Astrocyte of the cerebellum (primary cell): ENCODE measurements at regions not wholly inside any gene's neighbourhood (a gene's known extent, or its start where the extent isn't known, plus 50 kb on each side); places are given as distances from the start of the nearest gene placed in this dataset.
A peak's percentile ranks its signal among the peaks of the same experiment; 100 is the strongest.

Source experiments
- DNase-seq: peaks from one replicate; pipeline ENCODE4 v3.0.0-alpha.2; 2011; ENCODE audit warnings: low read depth
- H3K4me3 ChIP-seq: 2 replicates; pipeline ENCODE4 v1.5.1; 2011; ENCODE audit warnings: mild to moderate bottlenecking, low read depth, low read length, moderate library complexity
- in situ Hi-C: cut with HindIII; loops from 2 replicates; pipeline ENCODE4 v1.10.0; 2017; ENCODE audit warnings: low sequenced_read_pairs
- TF ChIP-seq, protein P1 (sequence below): IDR thresholded peaks from 2 replicates; pipeline ENCODE4 v1.5.1; 2012; ENCODE audit warnings: low read length, low read depth, moderate library complexity, mild to moderate bottlenecking; ENCODE audit errors: missing control alignments

DNA sequence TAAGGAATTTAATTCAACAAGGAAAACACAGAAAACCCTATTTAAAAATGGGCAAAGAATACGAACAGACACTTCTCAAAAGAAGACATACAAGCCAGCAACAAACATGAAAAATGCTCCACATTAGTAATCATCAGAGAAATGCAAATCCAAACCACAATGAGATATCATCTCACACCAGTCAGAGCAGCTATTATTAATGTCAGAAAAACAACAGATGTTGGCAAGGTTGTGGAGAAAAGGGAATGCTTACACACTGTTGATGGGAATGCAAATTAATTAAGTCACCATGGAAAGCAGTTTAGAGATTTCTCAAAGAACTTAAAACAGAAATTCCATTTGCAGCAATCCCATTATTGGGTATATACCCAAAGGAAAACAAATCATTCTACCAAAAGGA is 55.2 kb downstream of the GCC1 start:
- TF ChIP-seq, protein P1, sequence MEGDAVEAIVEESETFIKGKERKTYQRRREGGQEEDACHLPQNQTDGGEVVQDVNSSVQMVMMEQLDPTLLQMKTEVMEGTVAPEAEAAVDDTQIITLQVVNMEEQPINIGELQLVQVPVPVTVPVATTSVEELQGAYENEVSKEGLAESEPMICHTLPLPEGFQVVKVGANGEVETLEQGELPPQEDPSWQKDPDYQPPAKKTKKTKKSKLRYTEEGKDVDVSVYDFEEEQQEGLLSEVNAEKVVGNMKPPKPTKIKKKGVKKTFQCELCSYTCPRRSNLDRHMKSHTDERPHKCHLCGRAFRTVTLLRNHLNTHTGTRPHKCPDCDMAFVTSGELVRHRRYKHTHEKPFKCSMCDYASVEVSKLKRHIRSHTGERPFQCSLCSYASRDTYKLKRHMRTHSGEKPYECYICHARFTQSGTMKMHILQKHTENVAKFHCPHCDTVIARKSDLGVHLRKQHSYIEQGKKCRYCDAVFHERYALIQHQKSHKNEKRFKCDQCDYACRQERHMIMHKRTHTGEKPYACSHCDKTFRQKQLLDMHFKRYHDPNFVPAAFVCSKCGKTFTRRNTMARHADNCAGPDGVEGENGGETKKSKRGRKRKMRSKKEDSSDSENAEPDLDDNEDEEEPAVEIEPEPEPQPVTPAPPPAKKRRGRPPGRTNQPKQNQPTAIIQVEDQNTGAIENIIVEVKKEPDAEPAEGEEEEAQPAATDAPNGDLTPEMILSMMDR: no peak
- no peak overlapping the region for H3K4me3 ChIP-seq
- DNase-seq: no peak
- in situ Hi-C loops: no loop called here

DNA sequence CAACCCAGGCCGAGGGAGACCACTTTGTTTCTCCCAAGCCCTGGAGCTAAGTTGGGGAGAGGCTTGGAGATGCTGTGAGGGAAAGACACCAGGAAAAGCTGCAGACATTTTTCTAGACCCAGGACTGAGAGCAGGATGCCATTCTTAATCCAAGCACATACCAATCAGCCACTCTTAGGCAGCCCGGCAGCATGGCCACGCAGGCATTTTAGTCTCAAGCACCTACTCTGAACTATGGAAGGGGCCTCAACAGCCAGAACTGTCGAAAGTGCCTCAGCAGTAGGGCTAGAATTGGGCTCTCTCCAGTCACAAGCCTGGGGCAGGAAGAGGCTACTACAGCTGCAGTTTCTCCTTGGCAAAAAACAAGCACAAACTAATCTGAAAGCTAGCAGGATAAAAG is 57.8 kb downstream of the GCC1 start:
- no peak for DNase-seq
- TF ChIP-seq, protein P1: no peak
- in situ Hi-C loops: no loop called here
- no peak overlapping the region for H3K4me3 ChIP-seq

DNA sequence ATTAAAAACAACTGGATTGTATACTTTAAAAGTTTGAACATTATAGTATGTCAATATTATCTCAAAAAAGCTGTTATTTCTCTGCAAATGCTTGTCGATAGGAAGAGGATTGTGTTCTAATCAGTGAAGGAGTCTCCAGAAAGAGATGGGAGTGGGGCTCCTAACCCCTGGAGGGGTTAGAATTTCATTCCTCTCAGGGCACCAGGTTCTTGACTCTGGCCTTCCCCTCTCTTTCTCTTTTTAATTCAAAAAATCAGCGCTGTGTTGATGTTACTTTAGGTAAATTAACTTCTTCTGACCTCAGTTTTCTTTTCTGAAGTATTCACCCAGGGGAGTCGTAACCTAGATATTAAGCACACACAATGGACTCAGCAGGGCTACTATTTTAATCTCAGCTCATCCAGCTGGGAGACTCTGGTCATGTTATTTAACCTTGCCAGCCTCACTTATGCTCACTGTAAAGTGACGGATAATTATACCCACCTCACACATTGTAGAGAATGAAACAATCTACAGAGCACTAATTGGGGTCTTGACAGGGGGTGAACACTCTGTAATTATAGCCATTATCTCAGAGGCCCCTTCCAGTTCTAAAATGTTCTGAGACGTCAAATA is 59.4 kb downstream of the GCC1 start:
- TF ChIP-seq, protein P1: no peak

GRCh38 chr7:127516320-127516719 is 69.1 kb downstream of the GCC1 start:
- TF ChIP-seq, protein P1: no peak
- H3K4me3 ChIP-seq: no peak overlapping the region
- no peak for DNase-seq
- in situ Hi-C loops: no loop called here

More for the DNA sequence above, 59.4 kb downstream of the GCC1 start:
- no peak overlapping the region for H3K4me3 ChIP-seq
- no peak for DNase-seq
- in situ Hi-C loops: no loop called here

DNA sequence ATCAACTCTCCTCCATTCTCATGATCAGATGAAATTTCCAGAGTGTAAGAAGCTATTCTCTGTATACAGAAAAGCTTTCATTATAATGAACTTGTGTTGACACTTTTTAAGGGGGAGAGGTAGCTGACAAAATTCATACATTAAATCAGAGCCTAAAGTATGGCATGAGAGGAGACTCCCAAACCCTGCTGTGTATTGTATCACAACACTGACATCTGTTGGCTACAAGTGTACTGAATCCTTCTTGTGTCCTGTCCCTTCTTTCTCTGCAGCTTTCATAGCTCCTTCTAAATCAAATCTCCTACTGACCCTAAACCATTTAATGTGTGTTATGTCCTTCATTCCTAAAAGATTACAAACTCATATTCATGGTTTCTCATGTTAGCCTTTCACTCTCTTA is 70.9 kb downstream of the GCC1 start:
- TF ChIP-seq, protein P1: peak; percentile 43
- DNase-seq: peak; percentile 6
- in situ Hi-C loops: no loop called here

DNA sequence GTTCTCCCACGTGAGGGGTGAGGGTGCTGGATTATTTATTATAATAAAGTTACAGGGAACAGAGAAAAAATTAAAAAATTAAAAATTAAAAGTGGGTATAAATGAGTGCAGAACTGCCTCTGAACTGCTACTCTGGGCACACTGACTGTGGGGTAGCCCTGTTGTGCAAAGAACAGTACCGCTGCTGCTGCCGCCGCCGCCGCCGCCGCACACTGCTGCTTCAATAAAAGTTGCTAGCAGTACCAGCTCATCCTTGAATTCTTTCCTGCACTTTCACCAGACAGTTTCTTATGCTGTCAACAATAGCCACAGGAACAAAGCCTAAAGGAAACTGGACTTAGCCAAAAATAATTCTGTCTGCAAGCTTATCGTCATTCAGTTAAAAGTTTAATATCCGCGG is 72.1 kb downstream of the GCC1 start:
- in situ Hi-C loops: no loop called here
- DNase-seq: no peak
- H3K4me3 ChIP-seq: no peak overlapping the region
- TF ChIP-seq, protein P1: no peak

More for the DNA sequence above, 70.9 kb downstream of the GCC1 start:
- H3K4me3 ChIP-seq: no peak overlapping the region
